H1 (cell line): ENCODE measurements at regions not wholly inside any gene's neighbourhood (a gene's known extent, or its start where the extent isn't known, plus 50 kb on each side); places are given as distances from the start of the nearest gene placed in this dataset.

ENCODE experiments used
- CTCF ChIA-PET: fragments of 300-600 bp; sonication (Branson Sonifier 250); formaldehyde crosslinking; loops from one replicate; lab custom pipeline; 2021; ENCODE audit not compliant: partially characterized antibody; lab: Charles Lee
- POLR2A ChIA-PET: fragments of 300-600 bp; sonication (Branson Sonifier 250); formaldehyde crosslinking; loops from one replicate; lab custom pipeline; 2021; ENCODE audit warnings: inconsistent platforms; ENCODE audit not compliant: partially characterized antibody; lab: Charles Lee
- DNase-seq, 2 experiments: peaks; one replicate each; pipeline versions ENCODE4 v3.0.0 to v3.0.0-alpha.2; 2010 to 2022; ENCODE audit warnings: low spot score in 2 of 2, low read depth in 1 of 2, mixed read lengths in 1 of 2
- FAIRE-seq: peaks from 2 replicates; lab custom pipeline; 2011; peaks lifted over from hg19 to GRCh38; lab: Jason Lieb, UNC
- H2AFZ ChIP-seq: 2 replicates; pipeline ENCODE4 v1.8.1; 2012; ENCODE audit warnings: low read length, inconsistent platforms
- H2AK5ac ChIP-seq: 2 replicates; pipeline ENCODE4 v1.6.1; 2013; ENCODE audit warnings: low read depth, low read length
- H2BK120ac ChIP-seq: replicated peaks from 2 replicates; pipeline ENCODE3; 2013; ENCODE audit warnings: low read depth, low read length, inconsistent platforms
- H2BK12ac ChIP-seq: 2 replicates; pipeline ENCODE4 v1.6.1; 2013; ENCODE audit warnings: low read depth, low read length
- H2BK15ac ChIP-seq: 2 replicates; pipeline ENCODE4 v1.6.1; 2013; ENCODE audit warnings: low read length
- H2BK20ac ChIP-seq: 2 replicates; pipeline ENCODE4 v1.6.1; 2013; ENCODE audit warnings: low read length
- H2BK5ac ChIP-seq: 2 replicates; pipeline ENCODE4 v1.6.1; 2013; ENCODE audit warnings: low read depth, low read length
- H3K14ac ChIP-seq: 2 replicates; pipeline ENCODE4 v1.6.1; 2013; ENCODE audit warnings: inconsistent platforms; ENCODE audit not compliant: insufficient read length
- H3K18ac ChIP-seq: 2 replicates; pipeline ENCODE4 v1.6.1; 2013; ENCODE audit warnings: low read length; ENCODE audit errors: extremely low read depth
- H3K23ac ChIP-seq: 2 replicates; pipeline ENCODE4 v1.6.1; 2013; ENCODE audit warnings: inconsistent platforms; ENCODE audit not compliant: insufficient read length
- H3K23me2 ChIP-seq: 2 replicates; pipeline ENCODE4 v1.6.1; 2013; ENCODE audit warnings: low read depth, low read length
- H3K27ac ChIP-seq: 2 replicates; pipeline ENCODE4 v1.6.1; 2011; ENCODE audit warnings: low read depth, low read length, inconsistent platforms
- H3K27me3 ChIP-seq, 4 experiments: replicated peaks in 1 of 4; 1 replicate in 1 of 4; 2 replicates in 3 of 4; pipeline versions ENCODE4 v1.6.1 to v1.8.1; 2011 to 2013; ENCODE audit warnings: low read length in 3 of 4, mild to moderate bottlenecking in 3 of 4, inconsistent platforms in 2 of 4, mixed read lengths in 2 of 4, moderate library complexity in 1 of 4; ENCODE audit not compliant: control insufficient read depth in 3 of 4, insufficient read depth in 3 of 4; ENCODE audit errors: extremely low read depth in 1 of 4
- H3K36me3 ChIP-seq, 4 experiments: 2 replicates each; pipeline versions ENCODE4 v1.6.1 to v1.8.1; 2011 to 2013; ENCODE audit warnings: mild to moderate bottlenecking in 4 of 4, low read length in 3 of 4, moderate library complexity in 2 of 4, control low read depth in 1 of 4, inconsistent platforms in 1 of 4; ENCODE audit not compliant: insufficient read depth in 4 of 4, control insufficient read depth in 2 of 4
- H3K4ac ChIP-seq: replicated peaks from 2 replicates; pipeline ENCODE3; 2013; ENCODE audit warnings: low read length, low read depth, mixed read lengths, inconsistent platforms; ENCODE audit not compliant: insufficient read length
- H3K4me1 ChIP-seq, 4 experiments: replicated peaks in 1 of 4; 1 replicate in 1 of 4; 2 replicates in 3 of 4; pipeline versions ENCODE4 v1.6.1 to v1.8.1; 2011 to 2013; ENCODE audit warnings: low read length in 3 of 4, inconsistent platforms in 2 of 4, mixed read lengths in 1 of 4; ENCODE audit not compliant: insufficient read depth in 4 of 4, control insufficient read depth in 3 of 4
- H3K4me2 ChIP-seq, 2 experiments: 2 replicates each; pipeline versions ENCODE4 v1.6.1 to v1.8.1; 2011 to 2013; ENCODE audit warnings: low read depth in 2 of 2, low read length in 2 of 2, control low read depth in 1 of 2, inconsistent platforms in 1 of 2, mild to moderate bottlenecking in 1 of 2; ENCODE audit not compliant: insufficient read depth in 1 of 2
- H3K4me3 ChIP-seq, 4 experiments: fragments of 200-600, 300-600 bp in 1 of 4; sonication (generic), shearing (Covaris generic), sonication (Bioruptor Twin) in 1 of 4; 2 replicates each; pipeline versions ENCODE4 v1.5.1 to v1.8.1; 2011 to 2016; ENCODE audit warnings: low read length in 4 of 4, low read depth in 3 of 4, control low read depth in 2 of 4, inconsistent platforms in 2 of 4, mild to moderate bottlenecking in 2 of 4, mixed read lengths in 1 of 4, moderate library complexity in 1 of 4; ENCODE audit not compliant: insufficient read depth in 2 of 4; ENCODE audit errors: extremely low read depth in 1 of 4
- H3K56ac ChIP-seq: replicated peaks from 2 replicates; pipeline ENCODE3; 2013; ENCODE audit warnings: low read depth, mild to moderate bottlenecking, mixed read lengths, low read length, inconsistent platforms; ENCODE audit not compliant: insufficient read length
- H3K79me1 ChIP-seq: 2 replicates; pipeline ENCODE4 v1.6.1; 2013; ENCODE audit warnings: low read depth, low read length, control low read depth
- H3K79me2 ChIP-seq, 2 experiments: 2 replicates each; pipeline versions ENCODE4 v1.6.1 to v1.8.1; 2012 to 2013; ENCODE audit warnings: low read length in 2 of 2, mild to moderate bottlenecking in 2 of 2, inconsistent platforms in 1 of 2; ENCODE audit not compliant: insufficient read depth in 2 of 2, control insufficient read depth in 1 of 2
- H3K9ac ChIP-seq, 4 experiments: replicated peaks in 1 of 4; 1 replicate in 1 of 4; 2 replicates in 3 of 4; pipeline versions ENCODE4 v1.6.1 to v1.8.1; 2011 to 2013; ENCODE audit warnings: low read depth in 3 of 4, low read length in 3 of 4, control low read depth in 2 of 4, mild to moderate bottlenecking in 2 of 4, moderate library complexity in 2 of 4, inconsistent platforms in 1 of 4; ENCODE audit errors: extremely low read depth in 1 of 4
- H3K9me3 ChIP-seq, 2 experiments: 2 replicates each; pipeline versions ENCODE4 v1.6.1 to v1.8.1; 2012 to 2013; ENCODE audit warnings: mild to moderate bottlenecking in 2 of 2, moderate library complexity in 2 of 2, control low read depth in 1 of 2, inconsistent platforms in 1 of 2, low read depth in 1 of 2, low read length in 1 of 2, mixed read lengths in 1 of 2; ENCODE audit not compliant: insufficient read depth in 2 of 2
- H4K20me1 ChIP-seq, 2 experiments: replicated peaks in 1 of 2; 2 replicates each; pipeline versions ENCODE3 to v1.8.1; 2011 to 2013; ENCODE audit warnings: inconsistent platforms in 2 of 2, low read length in 2 of 2, mild to moderate bottlenecking in 1 of 2; ENCODE audit not compliant: insufficient read depth in 2 of 2, control insufficient read depth in 1 of 2
- H4K5ac ChIP-seq: 2 replicates; pipeline ENCODE4 v1.6.1; 2013; ENCODE audit warnings: low read length, low read depth, mixed read lengths, inconsistent platforms; ENCODE audit not compliant: insufficient read length
- H4K8ac ChIP-seq: 2 replicates; pipeline ENCODE4 v1.8.0; 2013; ENCODE audit warnings: mild to moderate bottlenecking, moderate library complexity, low read length, inconsistent platforms; ENCODE audit not compliant: insufficient read depth; ENCODE audit errors: extremely low read depth
- H4K91ac ChIP-seq: replicated peaks from 2 replicates; pipeline ENCODE3; 2013; ENCODE audit warnings: low read length, mixed read lengths, inconsistent platforms; ENCODE audit not compliant: insufficient read length
- HDAC2 ChIP-seq, 2 experiments: fragments of 300-600 bp in 1 of 2; sonication (generic) in 1 of 2; IDR thresholded peaks; 2 replicates each; pipeline ENCODE4 v1.6.1; 2011 to 2012; ENCODE audit warnings: low read depth in 2 of 2, low read length in 2 of 2, mild to moderate bottlenecking in 2 of 2, moderate library complexity in 2 of 2, borderline replicate concordance in 1 of 2, inconsistent platforms in 1 of 2
- RXRA ChIP-seq: IDR thresholded peaks from 2 replicates; pipeline ENCODE4 v1.6.1; 2011; ENCODE audit warnings: low read depth, mild to moderate bottlenecking, low read length, moderate library complexity; ENCODE audit not compliant: insufficient read depth
- YY1 ChIP-seq: IDR thresholded peaks from 2 replicates; pipeline ENCODE4 v1.6.1; 2011; ENCODE audit warnings: low read depth, mild to moderate bottlenecking, low read length
- WGBS, 2 experiments: shearing (Covaris generic) in 1 of 2; methylation state at CpG; one replicate each; pipeline versions ENCODE4 v1.1.6 to v1.1.7; 2013 to 2015; ENCODE audit warnings: low lambda C conversion rate in 2 of 2, mixed read lengths in 2 of 2, inconsistent platforms in 1 of 2, low coverage in 1 of 2, missing lambda C conversion rate in 1 of 2; ENCODE audit not compliant: insufficient replicate concordance in 2 of 2, insufficient coverage in 1 of 2, insufficient read length in 1 of 2; ENCODE audit errors: extremely low coverage in 1 of 2, missing lambda C conversion rate in 1 of 2; 5-methylcytosine and 5-hydroxymethylcytosine counted together
- TF ChIP-seq, protein P1 (sequence below): IDR thresholded peaks from 2 replicates; pipeline ENCODE4 v1.6.1; 2012; ENCODE audit warnings: low read length, inconsistent platforms

DNA sequence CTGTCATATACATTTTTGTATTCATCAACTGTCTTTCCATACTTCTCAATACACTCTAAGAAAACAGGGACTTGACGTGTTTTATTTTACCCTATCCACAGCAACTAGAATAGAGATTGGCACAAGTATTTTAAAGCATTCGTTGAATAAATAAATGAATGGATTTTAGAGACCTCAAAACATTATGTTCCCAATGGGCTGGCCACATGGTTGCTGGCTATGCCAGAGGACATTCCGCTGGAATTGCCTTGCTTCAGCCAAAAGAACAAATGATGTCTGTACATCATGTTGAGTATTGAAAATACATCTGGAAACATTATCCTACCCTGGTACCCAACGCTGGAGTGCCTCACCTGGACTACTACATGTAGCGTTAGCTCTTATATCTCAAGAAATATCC lies 132.8 kb upstream of the RAP1B start:
- no peak overlapping the region for H3K4me3 ChIP-seq
- no peak overlapping the region for H3K4ac ChIP-seq
- CTCF ChIA-PET: interaction anchor here (1.2 kb wide), 1 partner anchor 22 kb away, joined by 5 read pairs; no protein-coding TSS in a partner anchor
- H3K14ac ChIP-seq: no peak overlapping the region
- no peak overlapping the region for H2BK15ac ChIP-seq
- WGBS, 2 experiments: 92% methylated on average over 5 of the region's 5 CpGs; no CpG with 5 or more reads in 1 of the 2 experiments
- H2BK12ac ChIP-seq: no peak overlapping the region
- H3K4me2 ChIP-seq: no peak overlapping the region
- no peaks in the 10 kb centered on the region for H4K20me1 ChIP-seq
- H3K27ac ChIP-seq: no peak overlapping the region
- no peak for FAIRE-seq
- no peak overlapping the region for H2BK5ac ChIP-seq
- no peaks in the 10 kb centered on the region for H3K4me1 ChIP-seq
- no peak overlapping the region for H2AK5ac ChIP-seq
- no peaks in the 10 kb centered on the region for H3K79me1 ChIP-seq
- no peak overlapping the region for H2BK120ac ChIP-seq
- no peak for TF ChIP-seq HDAC2 (IDR thresholded peaks at IDR 0.05; ENCODE audit: borderline replicate concordance in 1 of 2, low read depth in 2 of 2, low read length in 2 of 2)
- TF ChIP-seq RXRA: no peak
- TF ChIP-seq, protein P1, sequence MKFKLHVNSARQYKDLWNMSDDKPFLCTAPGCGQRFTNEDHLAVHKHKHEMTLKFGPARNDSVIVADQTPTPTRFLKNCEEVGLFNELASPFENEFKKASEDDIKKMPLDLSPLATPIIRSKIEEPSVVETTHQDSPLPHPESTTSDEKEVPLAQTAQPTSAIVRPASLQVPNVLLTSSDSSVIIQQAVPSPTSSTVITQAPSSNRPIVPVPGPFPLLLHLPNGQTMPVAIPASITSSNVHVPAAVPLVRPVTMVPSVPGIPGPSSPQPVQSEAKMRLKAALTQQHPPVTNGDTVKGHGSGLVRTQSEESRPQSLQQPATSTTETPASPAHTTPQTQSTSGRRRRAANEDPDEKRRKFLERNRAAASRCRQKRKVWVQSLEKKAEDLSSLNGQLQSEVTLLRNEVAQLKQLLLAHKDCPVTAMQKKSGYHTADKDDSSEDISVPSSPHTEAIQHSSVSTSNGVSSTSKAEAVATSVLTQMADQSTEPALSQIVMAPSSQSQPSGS: no peak
- no peak for TF ChIP-seq YY1
- TF ChIP-seq, all 59 proteins: peak for 0
- Histone ChIP-seq H3K9ac (no peak overlapping the region), H3K27me3 (no peaks in the 10 kb centered on the region), H3K18ac (no peak overlapping the region), H3K79me2 (no peaks in the 10 kb centered on the region), H4K8ac (no peak overlapping the region), H3K23ac (no peak overlapping the region), H4K91ac (no peak overlapping the region), H4K5ac (no peak overlapping the region), H3K56ac (no peak overlapping the region), H2BK20ac (no peak overlapping the region), H3K36me3 (no peaks in the 10 kb centered on the region), H3K9me3 (no peaks in the 10 kb centered on the region), H2AFZ (no peak overlapping the region), H3K23me2 (no peaks in the 10 kb centered on the region)
- DNase-seq: no peak
- POLR2A ChIA-PET: no interaction called here
